Pancreas (tissue), 10 donors: ENCODE measurements at regions not wholly inside any gene's neighbourhood (a gene's known extent, or its start where the extent isn't known, plus 50 kb on each side); places are given as distances from the start of the nearest gene placed in this dataset.

ENCODE experiments used
- ATAC-seq, 4 donors: fragments of 200-7000 bp; cut with Tn5 transposase; one replicate each; pipeline versions ENCODE4 v1.8.0 to v1.9.1; 2020; ENCODE audit warnings: mild to moderate bottlenecking in 4 of 4, moderate library complexity in 4 of 4
- DNase-seq, 6 donors: peaks; one replicate each; pipeline ENCODE4 v3.0.0-alpha.2; 2020
- FAIRE-seq: peaks from 2 replicates; lab custom pipeline; 2012; peaks lifted over from hg19 to GRCh38; lab: Jason Lieb, UNC
- H3K27ac ChIP-seq, 4 donors: fragments of 200-600 bp; sonication (generic); 1 replicate in 3 of 4; 2 replicates in 1 of 4; pipeline versions ENCODE4 v1.5.0 to v1.8.0; 2020
- H3K27me3 ChIP-seq, 4 donors: fragments of 200-600 bp; one replicate each; pipeline ENCODE4 v1.8.0; 2021
- H3K36me3 ChIP-seq, 3 donors: fragments of 200-600 bp; sonication (generic) in 1 of 3; one replicate each; pipeline versions ENCODE4 v1.5.0 to v1.8.0; 2020 to 2021
- H3K4me1 ChIP-seq, 3 donors: fragments of 200-600 bp; one replicate each; pipeline ENCODE4 v1.8.0; 2021
- H3K4me3 ChIP-seq, 4 donors: fragments of 200-600 bp; sonication (generic) in 2 of 4; one replicate each; pipeline versions ENCODE4 v1.5.0 to v1.8.0; 2020 to 2021
- H3K9me3 ChIP-seq, 4 donors: fragments of 200-600 bp; one replicate each; pipeline ENCODE4 v1.8.0; 2021
- WGBS, 2 donors: extraction: QIAGEN DNeasy Blood & Tissue Kit; methylation state at CpG; one replicate each; pipeline ENCODE4 v1.1.7; 2013; 5-methylcytosine and 5-hydroxymethylcytosine counted together
- intact Hi-C, 3 donors: fragments of 100-400 bp; cut with DNase I; formaldehyde crosslinking; loops; one replicate each; pipeline versions ENCODE4 v1.11.1 to v1.14.2; 2022
- TF ChIP-seq, protein P1 (sequence below), 4 donors: fragments of 200-600 bp; sonication (generic) in 3 of 4; IDR thresholded peaks; one replicate each; pipeline versions ENCODE4 v1.5.0 to v1.8.0; 2021; ENCODE audit warnings: antibody characterized with exemption in 4 of 4
- donor health status: healthy with polysubstance abuse.
- donor health status: DM: no; HTN: no; CAD: no; lungs with moderate emphysema.
- donor health status: DM: no; HTN: no; CAD: no.
- donor health status: control.
- donor health status: control.
- donor health status: Bipolar disorder and iron deficiency.
- donor health status: DM: yes; HTN: yes; CAD: no.
- donor health status: DM: no; HTN: no; CAD: no.
- donor health status: DM: no; HTN: no; CAD: no.
- donor health status: DM: yes; HTN: yes; CAD: no.

DNA sequence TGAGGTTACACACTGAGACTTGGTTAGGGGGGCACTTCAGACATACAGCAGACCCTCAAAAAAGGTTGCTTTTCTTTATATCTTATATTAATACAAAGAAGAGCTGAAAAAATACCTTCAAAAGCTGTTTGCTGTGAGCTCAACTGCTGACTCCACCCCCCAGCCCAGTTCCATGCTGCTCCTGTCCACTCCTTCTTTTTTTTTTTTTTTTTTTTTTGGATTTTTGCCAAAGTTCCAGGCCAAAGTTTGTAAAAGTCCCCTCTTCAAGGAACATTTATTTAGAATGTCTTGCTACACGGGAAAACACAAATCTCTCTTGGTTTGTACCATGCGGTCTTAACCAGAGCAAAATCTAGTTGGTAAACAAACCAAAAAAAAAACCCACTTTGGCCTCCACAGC, 85.3 kb upstream of the AKAP12 start:
- Histone ChIP-seq H3K4me1 (no peaks in the 10 kb centered on the region), H3K27ac (no peak overlapping the region), H3K27me3 (no peaks in the 10 kb centered on the region), H3K9me3 (no peaks in the 10 kb centered on the region), H3K36me3 (no peaks in the 10 kb centered on the region), H3K4me3 (no peak overlapping the region)
- ATAC-seq, result peak; percentile 47 to 74 (median 63)
- intact Hi-C loops, result no loop called here
- peak in 4 of 6 donors; percentile 23 to 56 (median 26) for DNase-seq
- no peak for FAIRE-seq
- WGBS, 2 donors, result 14 to 23% methylated on average over 2 of the region's 2 CpGs
- TF ChIP-seq, protein P1, sequence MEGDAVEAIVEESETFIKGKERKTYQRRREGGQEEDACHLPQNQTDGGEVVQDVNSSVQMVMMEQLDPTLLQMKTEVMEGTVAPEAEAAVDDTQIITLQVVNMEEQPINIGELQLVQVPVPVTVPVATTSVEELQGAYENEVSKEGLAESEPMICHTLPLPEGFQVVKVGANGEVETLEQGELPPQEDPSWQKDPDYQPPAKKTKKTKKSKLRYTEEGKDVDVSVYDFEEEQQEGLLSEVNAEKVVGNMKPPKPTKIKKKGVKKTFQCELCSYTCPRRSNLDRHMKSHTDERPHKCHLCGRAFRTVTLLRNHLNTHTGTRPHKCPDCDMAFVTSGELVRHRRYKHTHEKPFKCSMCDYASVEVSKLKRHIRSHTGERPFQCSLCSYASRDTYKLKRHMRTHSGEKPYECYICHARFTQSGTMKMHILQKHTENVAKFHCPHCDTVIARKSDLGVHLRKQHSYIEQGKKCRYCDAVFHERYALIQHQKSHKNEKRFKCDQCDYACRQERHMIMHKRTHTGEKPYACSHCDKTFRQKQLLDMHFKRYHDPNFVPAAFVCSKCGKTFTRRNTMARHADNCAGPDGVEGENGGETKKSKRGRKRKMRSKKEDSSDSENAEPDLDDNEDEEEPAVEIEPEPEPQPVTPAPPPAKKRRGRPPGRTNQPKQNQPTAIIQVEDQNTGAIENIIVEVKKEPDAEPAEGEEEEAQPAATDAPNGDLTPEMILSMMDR (IDR thresholded peaks at IDR 0.05), result no peak

DNA sequence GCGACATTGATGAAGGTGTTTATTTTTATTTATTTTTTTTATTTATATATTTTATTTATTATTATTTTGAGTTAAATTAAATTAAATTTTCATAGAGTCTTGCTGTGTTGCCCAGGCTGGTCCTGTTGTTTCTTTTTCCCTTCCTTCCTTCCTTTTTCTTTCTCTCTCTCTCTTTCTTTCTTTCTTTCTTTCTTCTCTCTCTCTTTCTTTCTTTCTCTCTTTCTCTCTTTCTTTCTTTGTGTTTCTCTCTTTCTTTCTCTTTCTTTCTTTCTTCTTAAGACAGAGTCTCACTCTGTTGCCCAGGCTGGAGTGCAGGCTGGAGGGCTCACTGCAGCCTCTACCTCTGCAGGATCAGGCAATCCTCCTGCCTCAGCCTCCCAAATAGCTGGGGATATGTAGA, 84.7 kb upstream of the AKAP12 start:
- intact Hi-C loops, result no loop called here
- Histone ChIP-seq H3K4me3 (no peak overlapping the region), H3K27ac (no peak overlapping the region), H3K36me3 (no peaks in the 10 kb centered on the region), H3K27me3 (no peaks in the 10 kb centered on the region), H3K9me3 (no peaks in the 10 kb centered on the region), H3K4me1 (no peaks in the 10 kb centered on the region)
- DNase-seq, result no peak
- 90 to 92% methylated on average over 1 of the region's 1 CpG for WGBS, 2 donors
- no peak for ATAC-seq
- no peak for FAIRE-seq
- TF ChIP-seq, protein P1 (IDR thresholded peaks at IDR 0.05), result no peak

DNA sequence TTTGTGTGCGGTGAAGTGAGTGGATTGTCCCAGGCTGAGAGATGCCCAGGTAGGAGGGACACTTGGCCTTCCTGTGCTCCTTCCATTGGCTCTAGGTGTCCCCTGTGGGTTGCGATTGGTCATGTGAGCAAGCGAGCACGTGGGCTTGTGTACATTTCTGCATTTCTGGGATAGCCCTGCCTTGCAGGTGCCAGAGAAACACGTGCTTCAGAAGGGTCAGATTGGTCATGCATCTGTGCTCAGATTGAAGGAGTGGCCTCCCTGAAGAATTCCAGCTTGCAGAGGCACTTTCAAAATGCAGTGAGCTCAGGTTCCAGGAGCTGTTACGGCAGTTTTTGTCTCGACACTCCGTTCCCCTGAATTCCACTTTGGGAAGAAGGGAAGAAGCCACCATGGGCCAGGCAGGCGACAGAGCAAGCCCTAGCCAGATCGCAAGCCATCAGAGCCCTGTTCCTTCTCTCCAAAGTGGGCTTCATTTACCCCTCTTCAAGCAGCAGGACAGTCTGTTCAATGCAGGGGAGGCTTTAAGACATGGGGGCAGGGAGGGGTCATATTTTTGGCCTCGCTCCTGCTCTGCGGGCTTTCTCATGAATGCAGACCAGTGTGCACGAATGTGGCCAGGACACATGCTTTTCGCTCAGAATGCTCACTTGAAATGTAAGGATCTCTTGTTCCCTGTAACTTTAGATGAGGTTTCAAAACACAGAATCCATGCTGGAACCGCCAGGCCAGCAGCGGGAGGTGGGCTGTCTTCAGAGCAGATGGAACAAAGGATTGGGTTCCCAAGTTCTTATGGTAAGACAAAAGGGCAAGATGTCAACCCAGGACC, 78.6 kb upstream of the AKAP12 start:
- FAIRE-seq, result no peak
- H3K9me3 ChIP-seq, result no peaks in the 10 kb centered on the region

DNA sequence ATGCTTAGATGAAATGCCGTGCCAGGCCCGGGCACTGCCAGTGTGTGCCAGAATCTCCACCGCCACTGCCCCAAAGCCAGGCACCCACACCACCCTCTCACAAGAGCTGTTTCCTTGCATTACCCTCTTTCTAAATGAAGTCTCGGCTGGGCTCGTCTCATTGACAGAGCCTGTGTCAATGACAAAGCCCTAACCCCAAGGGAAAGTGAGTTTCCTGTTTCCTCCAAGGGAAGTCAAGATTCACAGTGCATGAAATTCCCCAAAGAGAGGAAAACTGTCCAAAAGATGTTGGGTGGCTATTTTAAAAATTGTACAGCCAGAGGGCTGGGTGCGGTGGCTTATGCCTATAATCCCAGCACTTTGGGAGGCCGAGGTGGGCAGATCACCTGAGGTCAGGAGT, 75.4 kb upstream of the AKAP12 start:
- H3K27me3 ChIP-seq, result no peaks in the 10 kb centered on the region
- no peak overlapping the region for H3K27ac ChIP-seq
- TF ChIP-seq, protein P1 (IDR thresholded peaks at IDR 0.05), result no peak
- no peak overlapping the region for H3K4me3 ChIP-seq
- intact Hi-C loops, result no loop called here
- FAIRE-seq, result no peak
- H3K9me3 ChIP-seq, result no peaks in the 10 kb centered on the region
- no peaks in the 10 kb centered on the region for H3K36me3 ChIP-seq
- WGBS, 2 donors, result 78 to 85% methylated on average over 6 to 7 of the region's 7 CpGs
- no peaks in the 10 kb centered on the region for H3K4me1 ChIP-seq
- ATAC-seq, result no peak
- no peak for DNase-seq

More for the DNA sequence above, 78.6 kb upstream of the AKAP12 start:
- DNase-seq (peak in 4 of 6 donors; percentile 23 to 62 (median 33)), ATAC-seq (peak; percentile 68 to 88 (median 84))
- Histone ChIP-seq H3K27ac (no peak overlapping the region), H3K27me3 (no peaks in the 10 kb centered on the region), H3K36me3 (no peaks in the 10 kb centered on the region), H3K4me1 (no peaks in the 10 kb centered on the region), H3K4me3 (no peak overlapping the region)
- WGBS, 2 donors, result 46% methylated on average over 16 of the region's 16 CpGs
- TF ChIP-seq, protein P1 (IDR thresholded peaks at IDR 0.05), result no peak
- intact Hi-C loops, result no loop called here

- Histone ChIP-seq H3K27me3 (no peaks in the 10 kb centered on the region), H3K27ac (no peak overlapping the region), H3K9me3 (no peaks in the 10 kb centered on the region), H3K4me1 (no peaks in the 10 kb centered on the region), H3K36me3 (no peaks in the 10 kb centered on the region), H3K4me3 (no peak overlapping the region)
- DNase-seq (no peak), FAIRE-seq (no peak), ATAC-seq (no peak)
- TF ChIP-seq, protein P1 (IDR thresholded peaks at IDR 0.05), result no peak
- 49 to 56% methylated on average over 1 of the region's 1 CpG for WGBS, 2 donors
- intact Hi-C loops, result no loop called here
These were observed 73.6 kb upstream of the AKAP12 start for GRCh38 chr6:151166180-151166579.
